ENCODE measurements at regions not wholly inside any gene's neighbourhood (a gene's known extent, or its start where the extent isn't known, plus 50 kb on each side); places are given as distances from the start of the nearest gene placed in this dataset.
"Not testable (repeated sequence)": the region's sequence is repeated elsewhere in the genome, so short reads cannot be mapped to it uniquely, and the experiment has no call there.

- no peak overlapping the region for H3K4me2 ChIP-seq (ENCODE audit: low read depth, low read length, poor library complexity, severe bottlenecking)
- no peaks in the 10 kb centered on the region for H3K79me2 ChIP-seq (ENCODE audit: low read length)
- H3K4me1 ChIP-seq (ENCODE audit: low read length): no peaks in the 10 kb centered on the region
- no peak for DNase-seq
- H3K9ac ChIP-seq (ENCODE audit: low read length): no peak overlapping the region
- no peaks in the 10 kb centered on the region for H3K9me3 ChIP-seq (ENCODE audit: low read length)
- H3K27me3 ChIP-seq (ENCODE audit: low read length): no peaks in the 10 kb centered on the region
- no peak overlapping the region for H2AFZ ChIP-seq (ENCODE audit: low read length)
- no peaks in the 10 kb centered on the region for H3K9me2 ChIP-seq (replicated peaks; ENCODE audit: insufficient read depth, low read length)
- no peak overlapping the region for H3K27ac ChIP-seq (ENCODE audit: low read length)
- H4K20me1 ChIP-seq (ENCODE audit: insufficient read depth, low read depth, low read length): no peaks in the 10 kb centered on the region
- H3K36me3 ChIP-seq (ENCODE audit: insufficient read depth, low read length): no peaks in the 10 kb centered on the region
- no peak overlapping the region for H3K4me3 ChIP-seq (ENCODE audit: low read length)
Measured at GRCh38 chr1:181251001-181251712, 162.7 kb downstream of the IER5 start.

GRCh38 chr1:181251713-181252075, 163.2 kb downstream of the IER5 start:
- DNase-seq: no peak
- no peaks in the 10 kb centered on the region for H3K36me3 ChIP-seq (ENCODE audit: insufficient read depth, low read length)
- no peaks in the 10 kb centered on the region for H3K4me1 ChIP-seq (ENCODE audit: low read length)
- no peak overlapping the region for H3K27ac ChIP-seq (ENCODE audit: low read length)
- no peaks in the 10 kb centered on the region for H3K27me3 ChIP-seq (ENCODE audit: low read length)
- H3K79me2 ChIP-seq (ENCODE audit: low read length): no peaks in the 10 kb centered on the region
- H3K9ac ChIP-seq (ENCODE audit: low read length): no peak overlapping the region
- no peaks in the 10 kb centered on the region for H3K9me3 ChIP-seq (ENCODE audit: low read length)
- H4K20me1 ChIP-seq (ENCODE audit: insufficient read depth, low read depth, low read length): no peaks in the 10 kb centered on the region
- H3K9me2 ChIP-seq (replicated peaks; ENCODE audit: insufficient read depth, low read length): no peaks in the 10 kb centered on the region
- no peak overlapping the region for H3K4me3 ChIP-seq (ENCODE audit: low read length)
- H2AFZ ChIP-seq (ENCODE audit: low read length): no peak overlapping the region
- no peak overlapping the region for H3K4me2 ChIP-seq (ENCODE audit: low read depth, low read length, poor library complexity, severe bottlenecking)

GRCh38 chr1:181253601-181254000, 165.1 kb downstream of the IER5 start:
- H3K4me3 ChIP-seq (ENCODE audit: low read length); H3K36me3 ChIP-seq (ENCODE audit: insufficient read depth, low read length); H3K9ac ChIP-seq (ENCODE audit: low read length); H3K4me1 ChIP-seq (ENCODE audit: low read length); H4K20me1 ChIP-seq (ENCODE audit: insufficient read depth, low read depth, low read length); H3K9me2 ChIP-seq (replicated peaks; ENCODE audit: insufficient read depth, low read length); H3K27ac ChIP-seq (ENCODE audit: low read length); H3K27me3 ChIP-seq (ENCODE audit: low read length); H3K79me2 ChIP-seq (ENCODE audit: low read length); H2AFZ ChIP-seq (ENCODE audit: low read length); H3K4me2 ChIP-seq (ENCODE audit: low read depth, low read length, poor library complexity, severe bottlenecking); DNase-seq; H3K9me3 ChIP-seq (ENCODE audit: low read length): not testable (repeated sequence)

GRCh38 chr1:181255270-181255929, 166.9 kb downstream of the IER5 start:
- Histone ChIP-seq H4K20me1 (ENCODE audit: insufficient read depth, low read depth, low read length) (no peaks in the 10 kb centered on the region), H3K36me3 (ENCODE audit: insufficient read depth, low read length) (no peaks in the 10 kb centered on the region), H3K9me2 (replicated peaks; ENCODE audit: insufficient read depth, low read length) (no peaks in the 10 kb centered on the region), H3K27ac (ENCODE audit: low read length) (no peak overlapping the region), H2AFZ (ENCODE audit: low read length) (no peak overlapping the region), H3K79me2 (ENCODE audit: low read length) (no peaks in the 10 kb centered on the region), H3K9me3 (ENCODE audit: low read length) (no peaks in the 10 kb centered on the region), H3K4me1 (ENCODE audit: low read length) (no peaks in the 10 kb centered on the region), H3K4me3 (ENCODE audit: low read length) (no peak overlapping the region), H3K4me2 (ENCODE audit: low read depth, low read length, poor library complexity, severe bottlenecking) (no peak overlapping the region), H3K27me3 (ENCODE audit: low read length) (no peaks in the 10 kb centered on the region), H3K9ac (ENCODE audit: low read length) (no peak overlapping the region)
- no peak for DNase-seq

DNA sequence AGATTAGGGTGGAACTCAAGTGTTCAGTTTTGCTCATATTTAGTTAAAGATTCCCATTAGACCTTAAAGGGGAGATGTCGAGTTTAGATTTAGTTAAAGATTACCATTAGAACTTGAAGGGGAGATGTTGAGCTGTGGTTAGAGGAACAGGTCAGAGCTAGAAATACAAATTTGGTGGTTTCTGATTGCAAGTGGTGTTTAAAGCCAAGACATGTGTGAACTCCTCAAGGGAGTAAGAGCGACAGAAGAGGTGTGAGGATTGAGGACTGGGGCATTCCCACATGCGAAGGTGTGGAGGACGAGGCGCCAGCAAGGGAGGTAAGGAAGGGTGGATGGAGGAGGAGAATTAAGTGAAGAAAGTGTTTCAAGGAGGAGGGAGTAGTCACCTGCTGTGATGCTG, 168.6 kb downstream of the IER5 start:
- H2AFZ ChIP-seq (ENCODE audit: low read length): no peak overlapping the region
- H3K79me2 ChIP-seq (ENCODE audit: low read length): no peaks in the 10 kb centered on the region
- no peak overlapping the region for H3K27ac ChIP-seq (ENCODE audit: low read length)
- no peaks in the 10 kb centered on the region for H3K9me3 ChIP-seq (ENCODE audit: low read length)
- H3K9ac ChIP-seq (ENCODE audit: low read length): no peak overlapping the region
- DNase-seq: no peak
- H3K9me2 ChIP-seq (replicated peaks; ENCODE audit: insufficient read depth, low read length): no peaks in the 10 kb centered on the region
- H3K27me3 ChIP-seq (ENCODE audit: low read length): no peaks in the 10 kb centered on the region
- no peaks in the 10 kb centered on the region for H3K36me3 ChIP-seq (ENCODE audit: insufficient read depth, low read length)
- no peaks in the 10 kb centered on the region for H3K4me1 ChIP-seq (ENCODE audit: low read length)
- no peak overlapping the region for H3K4me2 ChIP-seq (ENCODE audit: low read depth, low read length, poor library complexity, severe bottlenecking)
- no peaks in the 10 kb centered on the region for H4K20me1 ChIP-seq (ENCODE audit: insufficient read depth, low read depth, low read length)
- no peak overlapping the region for H3K4me3 ChIP-seq (ENCODE audit: low read length)

DNA sequence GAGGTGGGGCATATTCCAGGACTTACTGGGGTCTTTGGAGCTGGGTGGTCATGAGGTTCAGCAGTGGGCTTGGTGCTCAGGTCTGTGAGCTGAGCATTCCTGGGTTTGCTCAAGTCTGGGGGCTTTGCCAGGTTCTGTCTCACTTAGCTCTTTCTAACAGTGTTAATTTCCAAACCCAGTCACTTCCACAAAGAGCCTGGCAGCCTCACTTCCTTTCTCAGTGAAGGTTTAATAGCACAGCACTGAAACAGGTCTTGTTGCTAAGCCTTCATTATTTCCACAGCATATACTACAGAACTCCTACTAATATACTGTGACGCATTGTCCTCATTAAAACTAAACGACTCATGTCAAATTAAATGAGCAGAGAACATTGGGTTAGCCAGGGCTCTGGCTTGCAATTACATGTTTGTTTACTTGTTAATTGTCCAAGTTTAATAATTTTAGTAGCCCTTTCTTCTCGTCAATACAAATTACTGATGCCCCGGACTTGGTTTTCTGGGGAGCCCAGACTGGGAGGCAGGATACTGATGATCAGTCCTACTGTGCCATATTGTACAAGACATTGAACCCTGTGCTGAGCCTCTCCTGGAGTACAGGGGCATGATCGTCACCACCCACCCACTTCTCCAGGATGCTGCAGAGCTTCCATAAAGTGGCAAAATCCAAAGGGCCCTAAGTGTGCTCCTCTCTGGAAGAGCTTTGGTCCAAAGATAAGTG, 170.7 kb downstream of the IER5 start:
- H3K79me2 ChIP-seq (ENCODE audit: low read length): no peaks in the 10 kb centered on the region
- no peak overlapping the region for H3K9ac ChIP-seq (ENCODE audit: low read length)
- no peak overlapping the region for H2AFZ ChIP-seq (ENCODE audit: low read length)
- no peaks in the 10 kb centered on the region for H3K4me1 ChIP-seq (ENCODE audit: low read length)
- no peak for DNase-seq
- H4K20me1 ChIP-seq (ENCODE audit: insufficient read depth, low read depth, low read length): no peaks in the 10 kb centered on the region
- H3K4me3 ChIP-seq (ENCODE audit: low read length): no peak overlapping the region
- H3K9me3 ChIP-seq (ENCODE audit: low read length): no peaks in the 10 kb centered on the region
- no peak overlapping the region for H3K4me2 ChIP-seq (ENCODE audit: low read depth, low read length, poor library complexity, severe bottlenecking)
- H3K9me2 ChIP-seq (replicated peaks; ENCODE audit: insufficient read depth, low read length): no peaks in the 10 kb centered on the region
- H3K27me3 ChIP-seq (ENCODE audit: low read length): no peaks in the 10 kb centered on the region
- no peak overlapping the region for H3K27ac ChIP-seq (ENCODE audit: low read length)
- H3K36me3 ChIP-seq (ENCODE audit: insufficient read depth, low read length): no peaks in the 10 kb centered on the region

- no peaks in the 10 kb centered on the region for H3K27me3 ChIP-seq (ENCODE audit: low read length)
- no peaks in the 10 kb centered on the region for H3K36me3 ChIP-seq (ENCODE audit: insufficient read depth, low read length)
- H2AFZ ChIP-seq (ENCODE audit: low read length): no peak overlapping the region
- H3K9ac ChIP-seq (ENCODE audit: low read length): no peak overlapping the region
- no peaks in the 10 kb centered on the region for H3K9me3 ChIP-seq (ENCODE audit: low read length)
- no peak overlapping the region for H3K4me3 ChIP-seq (ENCODE audit: low read length)
- H3K4me1 ChIP-seq (ENCODE audit: low read length): no peaks in the 10 kb centered on the region
- no peaks in the 10 kb centered on the region for H3K9me2 ChIP-seq (replicated peaks; ENCODE audit: insufficient read depth, low read length)
- DNase-seq: no peak
- no peak overlapping the region for H3K4me2 ChIP-seq (ENCODE audit: low read depth, low read length, poor library complexity, severe bottlenecking)
- no peak overlapping the region for H3K27ac ChIP-seq (ENCODE audit: low read length)
- H3K79me2 ChIP-seq (ENCODE audit: low read length): no peaks in the 10 kb centered on the region
- H4K20me1 ChIP-seq (ENCODE audit: insufficient read depth, low read depth, low read length): no peaks in the 10 kb centered on the region
Measured at GRCh38 chr1:181260271-181260670, 171.8 kb downstream of the IER5 start.

DNA sequence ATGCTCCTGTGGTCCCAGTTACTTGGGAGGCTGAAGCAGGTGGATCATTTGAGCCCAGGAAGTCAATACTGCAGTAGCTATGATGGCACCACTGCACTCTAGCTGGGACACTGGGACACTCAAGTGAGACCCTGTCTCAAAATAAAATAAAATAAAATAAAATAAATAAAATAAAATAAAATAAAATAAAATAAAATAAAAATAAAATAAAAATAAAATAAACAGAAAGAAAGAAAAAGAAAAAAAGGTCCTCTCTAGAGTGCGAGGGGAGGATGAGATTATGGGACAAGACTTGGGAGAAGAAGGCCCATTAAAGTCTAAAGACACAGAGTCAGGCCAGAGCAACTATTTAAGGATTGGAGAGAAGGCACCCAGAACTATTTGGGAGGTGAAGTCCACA, 172.5 kb downstream of the IER5 start:
- Histone ChIP-seq H3K9ac (ENCODE audit: low read length) (no peak overlapping the region), H3K36me3 (ENCODE audit: insufficient read depth, low read length) (no peaks in the 10 kb centered on the region), H2AFZ (ENCODE audit: low read length) (no peak overlapping the region), H4K20me1 (ENCODE audit: insufficient read depth, low read depth, low read length) (no peaks in the 10 kb centered on the region), H3K27ac (ENCODE audit: low read length) (no peak overlapping the region), H3K4me3 (ENCODE audit: low read length) (no peak overlapping the region), H3K27me3 (ENCODE audit: low read length) (no peaks in the 10 kb centered on the region), H3K4me1 (ENCODE audit: low read length) (no peaks in the 10 kb centered on the region), H3K9me3 (ENCODE audit: low read length) (no peaks in the 10 kb centered on the region), H3K9me2 (replicated peaks; ENCODE audit: insufficient read depth, low read length) (no peaks in the 10 kb centered on the region), H3K79me2 (ENCODE audit: low read length) (no peaks in the 10 kb centered on the region), H3K4me2 (ENCODE audit: low read depth, low read length, poor library complexity, severe bottlenecking) (no peak overlapping the region)
- no peak for DNase-seq

Measured in Karpas-422 (cell line).